ENCODE measurements at regions not wholly inside any gene's neighbourhood (a gene's known extent, or its start where the extent isn't known, plus 50 kb on each side); places are given as distances from the start of the nearest gene placed in this dataset.

DNA sequence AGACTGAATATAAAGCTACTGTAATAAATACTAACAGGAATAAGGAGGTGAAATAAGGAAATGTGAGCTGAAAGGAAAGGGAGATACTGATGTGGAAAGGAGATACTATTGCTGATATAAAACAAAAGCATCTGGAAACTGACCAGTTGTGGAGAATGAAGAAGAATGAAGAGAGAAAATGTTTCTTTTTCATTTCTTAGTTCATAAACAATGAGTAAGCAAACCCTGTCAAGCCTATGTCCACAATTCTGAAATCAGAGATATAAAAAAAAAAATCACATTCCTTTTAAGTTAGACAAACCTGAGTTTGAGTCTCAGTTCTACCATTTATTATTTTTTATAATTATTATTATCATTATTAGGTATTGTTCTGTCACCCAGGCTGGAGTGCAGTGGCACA is 121.6 kb upstream of the GJE1 start:
- Mint-ChIP-seq H3K27me3 (ENCODE audit: insufficient read depth, low read depth) (no peaks in the 10 kb centered on the region), H3K4me3 (no peak overlapping the region), H3K4me1 (peaks cover 21% of the 10 kb centered on the region), H3K36me3 (no peaks in the 10 kb centered on the region), H3K27ac (no peak overlapping the region), H3K9me3 (no peaks in the 10 kb centered on the region)
- no peaks in the 10 kb centered on the region for H3K79me2 ChIP-seq (ENCODE audit: low read depth)
- TF ChIP-seq CTCF (IDR thresholded peaks at IDR 0.05) (no peak), EZH2phosphoT487 (IDR thresholded peaks at IDR 0.05) (no peak), EZH2 (IDR thresholded peaks at IDR 0.05) (no peak)
- no peak for DNase-seq (ENCODE audit: low spot score)
- no peaks in the 10 kb centered on the region for H4K20me1 ChIP-seq (ENCODE audit: low read depth)
- H3K4me3 ChIP-seq: no peak overlapping the region
- H3K27ac ChIP-seq: no peak overlapping the region
- peaks cover 9% of the 10 kb centered on the region for H3F3A ChIP-seq (ENCODE audit: low read depth)
- no peaks in the 10 kb centered on the region for H3K27me3 ChIP-seq
- H3K4me1 ChIP-seq: peaks cover 26% of the 10 kb centered on the region
- H3K36me3 ChIP-seq: no peaks in the 10 kb centered on the region
- no peak overlapping the region for H3K4me2 ChIP-seq
- H3K9ac ChIP-seq: no peak overlapping the region
- H3K9me3 ChIP-seq (ENCODE audit: low read depth): no peaks in the 10 kb centered on the region
- no peak overlapping the region for H2AFZ ChIP-seq (replicated peaks)

- H3K9me3 Mint-ChIP-seq: no peaks in the 10 kb centered on the region
- Histone ChIP-seq H3K4me2 (no peak overlapping the region), H3K27ac (no peak overlapping the region)
Observed at GRCh38 chr6:142009647-142010046, 123.1 kb upstream of the GJE1 start.

DNA sequence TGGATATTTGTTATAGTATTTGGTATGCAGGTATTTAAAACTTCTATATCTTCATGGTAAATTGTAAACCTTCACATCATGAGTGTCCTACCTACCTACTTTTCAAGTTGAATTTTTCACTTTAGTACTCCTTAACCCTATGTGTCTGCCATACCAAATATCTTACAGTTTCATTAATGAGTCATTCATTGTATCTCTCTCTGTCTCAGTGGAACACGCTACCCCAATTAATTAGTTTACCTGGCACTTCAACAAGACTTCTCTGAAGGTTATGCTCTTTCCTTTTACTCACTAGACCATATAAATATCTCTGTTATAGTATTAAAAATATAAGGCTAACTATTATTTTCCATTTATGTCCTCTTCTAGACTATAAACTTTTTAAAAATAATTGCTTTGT is 123.9 kb upstream of the GJE1 start:
- Histone ChIP-seq H4K20me1 (ENCODE audit: low read depth) (no peaks in the 10 kb centered on the region), H3K36me3 (no peaks in the 10 kb centered on the region), H3K9me3 (ENCODE audit: low read depth) (no peaks in the 10 kb centered on the region), H3K79me2 (ENCODE audit: low read depth) (no peaks in the 10 kb centered on the region), H2AFZ (replicated peaks) (no peak overlapping the region), H3K4me1 (peaks cover 9% of the 10 kb centered on the region), H3K4me3 (no peak overlapping the region), H3K4me2 (no peak overlapping the region), H3F3A (ENCODE audit: low read depth) (no peaks in the 10 kb centered on the region), H3K27ac (no peak overlapping the region), H3K9ac (no peak overlapping the region), H3K27me3 (no peaks in the 10 kb centered on the region)
- Mint-ChIP-seq H3K36me3 (no peaks in the 10 kb centered on the region), H3K9me3 (no peaks in the 10 kb centered on the region), H3K27ac (no peak overlapping the region), H3K4me1 (peaks cover 6% of the 10 kb centered on the region), H3K4me3 (no peak overlapping the region), H3K27me3 (ENCODE audit: insufficient read depth, low read depth) (no peaks in the 10 kb centered on the region)
- no peak for DNase-seq (ENCODE audit: low spot score)
- TF ChIP-seq EZH2 (IDR thresholded peaks at IDR 0.05) (no peak), CTCF (IDR thresholded peaks at IDR 0.05) (no peak), EZH2phosphoT487 (IDR thresholded peaks at IDR 0.05) (no peak)

More at GRCh38 chr6:142009647-142010046, 123.1 kb upstream of the GJE1 start:
- TF ChIP-seq EZH2phosphoT487 (IDR thresholded peaks at IDR 0.05): no peak
- TF ChIP-seq CTCF (IDR thresholded peaks at IDR 0.05): no peak
- no peak for TF ChIP-seq EZH2 (IDR thresholded peaks at IDR 0.05)
- Histone ChIP-seq H3K36me3 (no peaks in the 10 kb centered on the region), H3F3A (ENCODE audit: low read depth) (peaks cover under 1% of the 10 kb centered on the region), H3K27me3 (no peaks in the 10 kb centered on the region), H3K4me1 (peaks cover 18% of the 10 kb centered on the region), H3K79me2 (ENCODE audit: low read depth) (no peaks in the 10 kb centered on the region), H2AFZ (replicated peaks) (no peak overlapping the region), H3K4me3 (no peak overlapping the region), H3K9ac (no peak overlapping the region), H3K9me3 (ENCODE audit: low read depth) (no peaks in the 10 kb centered on the region), H4K20me1 (ENCODE audit: low read depth) (no peaks in the 10 kb centered on the region)
- Mint-ChIP-seq H3K4me3 (no peak overlapping the region), H3K27ac (no peak overlapping the region), H3K27me3 (ENCODE audit: insufficient read depth, low read depth) (no peaks in the 10 kb centered on the region), H3K36me3 (no peaks in the 10 kb centered on the region), H3K4me1 (peaks cover 13% of the 10 kb centered on the region)
- no peak for DNase-seq (ENCODE audit: low spot score)
